ENCODE measurements at regions not wholly inside any gene's neighbourhood (a gene's known extent, or its start where the extent isn't known, plus 50 kb on each side); places are given as distances from the start of the nearest gene placed in this dataset.

- TF ChIP-seq CTCF (IDR thresholded peaks at IDR 0.05) (no peak), POLR2AphosphoS5 (IDR thresholded peaks at IDR 0.05) (no peak)
Observed at GRCh38 chr15:69542028-69542427, 89.4 kb downstream of the RPLP1 start.

Data from gastroesophageal sphincter (tissue), 3 donors.